GM19043 (cell line): ENCODE measurements at regions not wholly inside any gene's neighbourhood (a gene's known extent, or its start where the extent isn't known, plus 50 kb on each side); places are given as distances from the start of the nearest gene placed in this dataset.

Source experiments
- ATAC-seq: cut with Tn5 transposase; IDR thresholded peaks from one replicate; pipeline ENCODE4 v1.9.1; 2021; ENCODE audit warnings: low read depth; ENCODE audit not compliant: unreplicated experiment

DNA sequence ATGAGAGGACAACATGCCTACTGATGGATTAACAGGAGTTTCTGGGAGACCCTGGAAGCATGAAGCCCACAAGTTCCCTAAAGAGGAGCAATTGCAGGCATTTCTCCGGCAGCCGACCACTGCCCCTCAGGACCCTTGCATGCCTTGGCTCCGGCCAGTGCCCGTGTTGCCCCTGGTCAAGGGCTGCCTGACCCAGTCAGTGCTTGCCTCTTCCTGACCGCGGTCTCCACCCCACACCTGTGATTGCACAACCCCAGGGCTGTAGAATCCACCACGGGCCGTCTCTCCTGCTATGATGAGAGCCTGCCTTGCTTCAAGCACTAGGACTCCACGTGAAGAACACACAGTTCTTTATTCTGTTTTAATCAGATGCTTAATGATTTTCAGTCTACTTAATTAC is 127.5 kb downstream of the GLI2 start:
- no peak for ATAC-seq

DNA sequence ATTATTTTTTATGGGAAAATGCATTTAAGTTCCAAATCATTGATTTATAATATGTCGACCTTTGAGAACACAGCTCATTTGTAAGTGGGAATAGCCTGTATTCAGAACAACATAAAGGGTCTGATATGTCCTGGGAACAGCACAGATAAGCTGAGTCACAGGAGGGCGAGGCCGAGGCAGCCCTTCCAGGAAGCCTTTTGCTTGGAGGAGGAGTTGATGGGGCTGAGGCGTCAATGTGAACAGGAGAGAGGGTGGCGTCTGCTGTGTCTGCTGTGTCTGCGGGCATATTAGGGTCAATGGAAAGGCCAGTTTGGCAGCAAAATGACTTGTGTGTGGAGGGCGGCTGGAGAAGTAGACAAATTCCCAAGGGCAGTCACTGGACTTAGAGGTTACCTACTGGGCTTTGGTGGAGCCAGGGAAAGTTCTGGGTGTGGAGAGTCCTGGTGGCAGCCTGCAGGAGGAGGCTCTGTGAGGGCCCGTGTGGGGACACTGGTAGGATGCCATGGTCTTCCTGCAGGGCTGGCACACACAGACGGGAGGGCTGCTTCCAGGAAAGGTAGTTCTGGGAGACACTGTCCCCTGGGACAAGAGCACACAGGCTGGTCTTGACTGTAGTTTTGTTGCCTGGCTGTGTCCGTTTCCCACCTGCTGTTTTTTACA is 128.1 kb downstream of the GLI2 start:
- no peak for ATAC-seq

- no peak for ATAC-seq
Observed at GRCh38 chr2:120864981-120865380, 129.3 kb downstream of the GLI2 start.

- no peak for ATAC-seq
Observed at GRCh38 chr2:120865656-120866055, 130.0 kb downstream of the GLI2 start.

DNA sequence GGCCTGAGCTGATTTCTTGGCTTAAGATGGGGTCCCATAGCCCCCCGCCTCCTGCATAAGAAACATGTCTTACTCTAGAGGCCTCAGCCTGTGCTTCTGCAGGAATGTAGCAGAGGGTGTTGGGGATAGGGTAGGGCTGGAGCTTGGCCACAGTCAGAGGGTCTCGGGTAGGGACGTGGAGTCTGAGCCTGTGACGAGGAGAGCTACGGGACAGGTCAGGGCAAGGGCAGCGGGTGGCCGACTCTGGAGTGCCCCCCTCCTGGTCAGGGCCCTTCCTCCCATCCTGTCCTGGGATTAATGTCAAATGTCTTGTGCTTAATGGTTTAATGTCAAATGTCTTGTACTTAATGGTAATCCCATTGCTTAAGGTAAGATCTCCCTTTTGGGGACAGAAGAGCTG is 130.4 kb downstream of the GLI2 start:
- no peak for ATAC-seq

- ATAC-seq: no peak
Observed at GRCh38 chr2:120866483-120867140, 130.9 kb downstream of the GLI2 start.

DNA sequence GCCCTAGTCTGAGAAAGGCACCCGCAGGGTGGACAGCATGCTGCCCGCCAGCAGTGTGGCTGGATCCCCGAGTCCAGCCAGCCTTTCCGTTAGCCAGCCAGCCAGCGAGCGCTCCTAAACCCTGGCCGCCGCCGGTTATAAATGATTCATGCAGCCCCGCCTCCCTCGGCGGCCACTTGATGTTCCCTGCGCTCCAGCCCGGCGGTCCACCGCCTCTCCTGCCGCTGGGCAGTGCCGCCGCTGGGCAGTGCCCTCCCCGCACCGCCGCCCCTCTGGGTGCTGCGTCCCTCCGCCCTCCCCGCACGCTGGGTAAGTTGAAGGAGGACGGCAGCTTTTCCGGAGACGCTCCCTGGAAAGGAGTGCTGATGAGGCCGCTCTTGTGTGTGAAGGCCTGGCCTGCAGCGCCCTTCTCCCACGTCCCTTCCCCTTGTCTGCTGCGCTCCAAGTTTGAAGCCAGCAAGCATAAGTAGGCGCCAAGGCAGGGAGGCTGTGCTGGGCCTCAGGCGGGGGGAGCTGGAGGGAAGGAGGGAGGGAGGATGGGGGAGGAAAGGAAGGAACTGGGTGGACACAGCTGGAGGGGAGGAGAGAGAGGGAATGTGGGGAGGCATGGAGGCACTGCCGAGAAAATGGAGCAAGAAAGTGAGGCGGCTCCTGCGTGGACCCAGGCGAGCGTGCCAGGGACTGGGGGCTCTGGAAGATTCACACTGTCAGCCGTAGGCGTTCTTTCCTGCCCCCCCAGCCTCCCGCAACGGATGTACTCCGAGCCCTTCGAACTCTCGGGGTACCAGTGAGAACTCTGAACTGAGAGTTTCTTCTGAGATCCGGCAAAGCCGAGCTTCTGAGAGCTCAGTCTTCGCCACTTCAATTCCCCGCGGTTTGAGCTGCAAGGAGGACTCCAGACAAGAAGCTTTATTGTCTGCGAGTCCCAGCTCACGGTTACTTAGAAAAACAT is 131.9 kb downstream of the GLI2 start:
- no peak for ATAC-seq

GRCh38 chr2:120868366-120868765 is 132.7 kb downstream of the GLI2 start:
- no peak for ATAC-seq

DNA sequence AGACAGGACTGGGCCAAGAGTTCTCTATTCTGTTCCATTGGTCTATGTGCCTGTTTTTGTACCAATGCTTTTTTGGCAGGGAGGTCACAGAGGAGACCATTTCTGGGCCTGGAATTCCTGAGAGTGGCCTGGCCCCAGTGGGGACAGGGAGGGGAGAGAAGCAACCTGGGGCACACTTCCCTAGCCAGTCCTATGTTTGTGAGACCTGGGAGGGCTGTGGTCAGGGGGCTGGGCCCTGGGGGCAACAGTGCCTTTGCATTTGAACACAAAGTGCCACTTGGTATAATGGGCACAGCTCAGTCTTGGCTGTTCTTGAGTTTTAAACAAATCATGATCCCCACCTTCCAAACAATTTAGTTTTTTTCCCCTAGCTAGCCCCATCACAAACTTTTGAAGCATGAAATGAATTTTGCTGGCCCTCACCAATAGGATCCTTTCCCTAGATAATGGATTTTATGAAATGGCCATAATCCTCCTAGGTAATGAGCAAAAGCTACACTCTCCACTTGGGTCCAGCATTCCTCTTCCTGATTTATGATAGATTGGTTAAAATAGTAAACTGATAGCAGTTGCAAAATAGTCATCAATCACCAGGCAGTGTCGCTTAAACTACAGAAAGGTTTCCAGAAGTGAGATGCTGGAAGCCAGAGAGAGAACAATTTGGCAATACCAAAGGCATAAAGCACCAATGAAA is 133.5 kb downstream of the GLI2 start:
- no peak for ATAC-seq

DNA sequence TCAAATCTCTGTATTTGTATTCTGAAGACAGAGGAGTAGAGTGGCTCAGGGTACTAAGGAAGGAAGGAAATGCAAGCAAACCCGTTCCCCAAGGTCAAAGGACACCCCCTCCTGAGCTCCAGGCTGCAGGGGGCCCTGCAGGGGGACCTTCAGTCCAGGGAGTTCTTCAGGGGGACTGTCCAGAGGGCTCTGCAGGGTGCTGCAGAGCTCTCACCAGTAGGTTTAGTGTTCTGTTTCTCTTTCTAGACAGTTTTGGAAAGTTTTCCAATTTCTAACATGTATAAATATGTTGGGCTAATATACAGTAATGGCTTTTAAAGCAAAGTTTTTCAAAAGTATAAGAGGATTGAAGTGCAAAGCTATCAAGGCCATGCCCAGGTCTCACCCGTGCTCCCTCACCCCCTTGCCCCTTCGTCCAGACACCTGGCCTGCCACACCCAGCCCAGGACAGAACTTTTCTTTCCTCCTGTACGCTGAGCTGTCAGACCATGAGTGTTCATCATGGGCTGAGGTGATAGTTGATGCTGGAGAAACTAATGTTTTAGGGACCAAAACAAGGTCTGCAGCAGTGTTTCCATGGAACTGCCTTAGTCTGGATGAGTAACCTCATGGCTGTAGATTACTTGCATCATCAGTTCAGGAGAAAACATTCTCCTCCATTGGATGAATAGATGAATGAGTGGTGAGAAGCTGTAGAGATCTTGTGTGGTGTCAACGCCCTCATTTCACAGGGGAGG is 134.2 kb downstream of the GLI2 start:
- no peak for ATAC-seq

DNA sequence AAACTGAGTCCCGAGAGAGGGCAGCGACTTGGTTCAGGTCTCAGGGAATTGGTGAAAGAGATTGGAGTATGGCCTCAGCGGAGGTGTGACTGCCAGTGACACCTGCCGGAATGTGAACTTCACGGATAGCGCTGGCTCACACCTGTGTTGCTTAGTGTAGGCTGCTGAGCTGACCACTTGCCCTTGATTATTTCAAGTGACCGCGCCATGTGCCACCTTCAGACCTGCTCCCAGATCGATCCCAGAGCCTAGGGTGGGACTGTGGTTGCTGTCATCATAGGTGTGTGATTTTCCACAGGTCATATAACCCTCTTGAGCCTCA is 134.8 kb downstream of the GLI2 start:
- no peak for ATAC-seq

DNA sequence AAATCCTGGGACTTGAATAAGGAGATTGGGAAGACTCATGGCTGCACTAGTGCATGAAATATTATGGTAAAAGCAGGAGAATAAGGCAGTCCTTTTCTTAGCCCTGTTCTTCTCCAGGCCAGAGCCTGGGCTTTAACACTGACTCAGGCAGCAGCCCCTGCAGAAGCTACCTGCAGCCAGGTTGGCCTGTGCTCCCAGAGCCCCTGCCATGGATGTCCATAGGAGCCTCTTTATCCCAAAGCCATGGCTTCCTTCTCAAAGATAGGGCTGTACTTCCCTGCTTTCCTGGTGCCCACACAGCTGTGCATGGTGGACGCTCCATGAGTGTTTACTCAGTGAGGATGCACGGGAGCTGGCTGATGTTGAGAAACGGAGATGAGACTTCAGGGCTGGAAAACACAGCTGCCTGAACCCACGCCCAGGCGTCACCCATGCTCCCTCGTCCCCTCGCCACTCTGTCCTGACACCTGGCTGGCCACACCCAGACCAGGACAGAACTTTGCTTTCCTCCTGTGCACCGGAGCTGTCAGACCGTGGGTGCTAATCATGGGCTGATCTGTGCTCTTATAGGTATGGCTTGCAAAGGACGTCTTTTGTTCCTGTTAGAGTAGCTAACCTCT is 135.5 kb downstream of the GLI2 start:
- no peak for ATAC-seq

DNA sequence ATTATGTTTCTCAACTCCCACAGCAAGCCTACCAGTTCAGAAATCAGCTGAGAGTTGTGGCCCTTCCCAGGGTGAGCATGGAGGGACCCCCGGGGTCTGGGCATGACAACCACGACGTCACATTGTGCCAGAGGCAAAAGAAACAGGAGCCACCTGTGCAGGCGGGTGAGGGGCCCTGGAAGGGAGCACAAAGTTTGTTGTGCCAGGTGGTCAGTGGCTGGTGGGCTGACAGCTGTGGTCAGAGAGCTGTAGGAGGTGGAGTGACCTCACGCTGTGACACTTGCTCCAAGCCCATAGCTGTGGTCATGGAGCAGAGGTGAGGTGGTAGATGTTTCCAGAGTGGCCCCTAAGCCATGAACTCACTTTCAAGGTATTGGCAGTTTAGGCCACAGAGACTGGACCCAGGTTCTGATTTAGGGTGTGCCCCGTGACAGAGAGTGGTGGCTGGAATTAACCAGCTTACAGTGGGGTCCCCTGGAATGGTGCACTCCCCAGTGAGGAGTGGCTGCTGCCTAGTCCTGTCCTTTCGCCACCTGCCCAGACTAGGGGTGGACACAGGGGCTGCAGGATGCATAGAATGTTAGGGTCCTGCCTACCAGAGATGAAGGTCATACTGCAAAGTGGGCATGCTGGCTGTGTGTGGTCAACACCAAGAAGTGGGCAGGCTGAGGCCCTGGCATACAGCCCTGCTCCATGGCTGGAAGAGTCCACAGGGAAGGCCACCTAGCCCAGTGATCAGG is 136.4 kb downstream of the GLI2 start:
- ATAC-seq: no peak

GRCh38 chr2:120873958-120874887 is 138.6 kb downstream of the GLI2 start:
- ATAC-seq: no peak

GRCh38 chr2:120874888-120875275 is 139.2 kb downstream of the GLI2 start:
- ATAC-seq: no peak

GRCh38 chr2:120875431-120875830 is 139.8 kb downstream of the GLI2 start:
- no peak for ATAC-seq

GRCh38 chr2:120876526-120877280 is 141.0 kb downstream of the GLI2 start:
- no peak for ATAC-seq
